ENCODE measurements at regions not wholly inside any gene's neighbourhood (a gene's known extent, or its start where the extent isn't known, plus 50 kb on each side); places are given as distances from the start of the nearest gene placed in this dataset.

DNA sequence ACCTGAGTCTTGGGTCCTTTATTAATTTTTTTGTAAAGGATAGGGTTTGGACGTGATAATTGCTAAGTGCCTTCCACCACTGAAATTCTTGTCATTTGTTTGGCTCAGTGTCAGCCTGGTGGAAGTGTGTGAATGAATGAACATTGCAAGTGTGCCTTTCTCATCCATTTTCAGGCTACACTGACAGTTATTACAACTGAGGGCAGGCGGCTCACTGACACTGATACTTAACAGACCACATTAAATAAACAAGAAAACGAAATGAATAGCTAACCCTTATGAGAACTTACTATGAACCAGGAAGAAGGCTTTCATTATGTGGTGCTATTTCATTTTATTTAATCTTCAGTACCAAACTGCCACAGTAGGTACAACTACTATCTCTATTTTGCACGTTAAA is 188.8 kb upstream of the CRBN start:
- TF ChIP-seq, protein P1, sequence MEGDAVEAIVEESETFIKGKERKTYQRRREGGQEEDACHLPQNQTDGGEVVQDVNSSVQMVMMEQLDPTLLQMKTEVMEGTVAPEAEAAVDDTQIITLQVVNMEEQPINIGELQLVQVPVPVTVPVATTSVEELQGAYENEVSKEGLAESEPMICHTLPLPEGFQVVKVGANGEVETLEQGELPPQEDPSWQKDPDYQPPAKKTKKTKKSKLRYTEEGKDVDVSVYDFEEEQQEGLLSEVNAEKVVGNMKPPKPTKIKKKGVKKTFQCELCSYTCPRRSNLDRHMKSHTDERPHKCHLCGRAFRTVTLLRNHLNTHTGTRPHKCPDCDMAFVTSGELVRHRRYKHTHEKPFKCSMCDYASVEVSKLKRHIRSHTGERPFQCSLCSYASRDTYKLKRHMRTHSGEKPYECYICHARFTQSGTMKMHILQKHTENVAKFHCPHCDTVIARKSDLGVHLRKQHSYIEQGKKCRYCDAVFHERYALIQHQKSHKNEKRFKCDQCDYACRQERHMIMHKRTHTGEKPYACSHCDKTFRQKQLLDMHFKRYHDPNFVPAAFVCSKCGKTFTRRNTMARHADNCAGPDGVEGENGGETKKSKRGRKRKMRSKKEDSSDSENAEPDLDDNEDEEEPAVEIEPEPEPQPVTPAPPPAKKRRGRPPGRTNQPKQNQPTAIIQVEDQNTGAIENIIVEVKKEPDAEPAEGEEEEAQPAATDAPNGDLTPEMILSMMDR (IDR thresholded peaks at IDR 0.05) = no peak
- TF ChIP-seq POLR2A (IDR thresholded peaks at IDR 0.05) (no peak), POLR2AphosphoS5 (IDR thresholded peaks at IDR 0.05) (peak in 1 of 3 donors; percentile 44), EP300 (IDR thresholded peaks at IDR 0.05; ENCODE audit: low read depth) (no peak)

All from transverse colon (tissue), 4 donors.